SKM-1 (cell line): ENCODE measurements at regions not wholly inside any gene's neighbourhood (a gene's known extent, or its start where the extent isn't known, plus 50 kb on each side); places are given as distances from the start of the nearest gene placed in this dataset.

Source experiments
- DNase-seq: peaks from one replicate; lab custom pipeline; 2025; ENCODE audit not compliant: unreplicated experiment; lab: John Stamatoyannopoulos, UW

DNA sequence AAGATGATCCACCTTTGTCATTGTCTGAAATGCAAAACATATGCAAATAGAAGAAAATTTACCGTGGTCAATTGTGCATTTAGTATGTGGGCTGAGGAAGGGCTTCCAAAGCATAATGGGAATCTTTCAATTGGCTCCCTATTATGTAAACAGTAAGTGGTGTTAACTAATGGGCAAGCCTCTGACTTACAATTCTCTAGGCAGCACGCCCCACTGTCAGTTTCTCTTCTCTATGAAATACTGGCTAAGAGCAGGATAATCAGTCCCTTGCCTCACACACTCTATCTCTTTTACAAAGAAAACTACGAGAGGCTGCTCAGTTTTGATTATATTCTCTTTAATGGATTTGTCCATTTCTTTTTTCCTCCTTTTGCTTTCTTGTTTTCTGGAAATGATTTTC lies 1272.6 kb downstream of the PCDH19 start:
- no peak for DNase-seq

DNA sequence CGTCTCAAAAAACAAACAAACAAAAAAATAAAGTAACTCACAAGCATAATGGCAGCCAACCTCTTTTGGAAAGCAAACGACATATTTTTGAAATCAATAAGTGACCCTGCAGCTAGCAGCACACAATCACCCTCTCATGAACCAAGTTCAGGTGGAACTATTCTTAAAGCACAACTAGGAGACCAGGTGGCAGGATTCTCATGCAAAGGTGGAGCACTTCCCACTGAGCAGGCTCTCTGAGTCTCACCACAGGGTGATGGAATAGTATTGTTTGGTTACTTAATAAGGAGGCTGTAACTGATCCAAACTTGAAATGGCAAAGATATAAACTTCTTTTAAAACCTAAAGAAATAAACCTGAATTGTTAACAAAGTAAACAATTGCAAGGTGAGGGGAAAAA lies 1293.1 kb downstream of the PCDH19 start:
- DNase-seq: no peak

DNA sequence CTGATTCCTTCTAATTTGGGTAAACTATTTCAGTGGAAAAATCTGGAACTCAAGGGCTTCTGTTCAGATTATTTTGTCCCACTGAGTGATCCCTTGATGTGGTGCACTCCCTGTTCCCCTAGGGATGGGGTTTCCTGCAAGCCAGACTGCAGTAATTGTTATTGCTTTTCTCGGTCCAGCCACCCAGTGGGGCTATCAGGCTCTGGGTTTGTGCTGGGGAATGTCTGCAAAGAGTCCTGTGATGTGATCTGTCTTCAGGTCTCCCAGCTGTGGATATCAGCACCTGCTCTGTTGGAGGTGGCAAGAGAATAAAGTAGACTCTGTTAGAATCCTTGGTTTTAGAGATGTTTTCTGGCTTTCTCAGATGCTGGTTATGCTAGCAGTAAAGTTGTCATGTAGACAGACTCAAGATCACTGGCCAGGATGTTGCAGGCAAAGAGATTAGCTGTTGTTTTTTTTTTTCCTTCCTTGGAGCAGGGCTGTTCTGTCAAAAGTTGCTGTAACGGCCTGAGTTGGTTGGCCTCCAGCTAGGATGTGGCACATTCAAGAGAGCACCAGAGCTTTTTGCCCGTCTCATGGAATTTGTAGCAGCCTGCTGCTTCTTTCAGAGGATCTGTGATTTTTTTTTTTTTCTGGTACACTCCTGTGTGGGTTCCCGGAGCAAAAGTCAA lies 1314.0 kb downstream of the PCDH19 start:
- DNase-seq: no peak

DNA sequence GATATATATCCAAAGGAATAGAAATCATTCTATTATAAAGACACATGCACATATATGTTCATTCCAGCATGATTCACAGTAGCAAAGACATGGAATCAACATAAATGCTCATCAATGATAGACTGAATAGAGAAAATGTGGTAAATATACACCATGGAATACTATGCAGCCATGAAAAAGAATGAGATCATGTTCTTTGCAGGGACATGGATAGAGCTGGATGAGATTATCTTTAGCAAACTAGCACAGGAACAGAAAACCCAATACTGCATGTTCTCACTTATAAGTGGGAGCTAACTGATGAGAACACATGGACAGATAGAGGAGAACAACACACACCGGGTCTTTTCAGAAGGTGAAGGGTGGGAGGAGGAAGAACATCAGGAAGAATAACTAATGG lies 1318.6 kb downstream of the PCDH19 start:
- DNase-seq: no peak

DNA sequence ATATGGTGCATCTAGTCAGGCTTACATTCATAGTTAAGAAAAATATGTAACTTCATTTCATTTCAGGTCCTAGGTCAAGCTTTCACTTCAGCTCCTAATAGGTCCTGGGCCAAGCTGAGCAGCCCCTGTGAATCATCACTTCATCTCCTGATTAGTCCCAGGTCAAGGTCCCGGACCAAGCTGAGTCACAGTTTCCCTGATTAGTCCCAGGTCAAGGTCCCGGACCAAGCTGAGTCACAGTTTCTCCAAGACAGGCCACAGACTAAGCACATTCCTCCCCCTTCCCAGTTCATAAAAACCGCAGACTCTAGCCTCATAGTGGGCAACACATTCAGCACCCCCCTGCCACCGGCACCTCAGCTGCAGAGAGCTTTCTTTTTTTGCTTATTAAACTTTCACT lies 1331.8 kb downstream of the PCDH19 start:
- DNase-seq: no peak

DNA sequence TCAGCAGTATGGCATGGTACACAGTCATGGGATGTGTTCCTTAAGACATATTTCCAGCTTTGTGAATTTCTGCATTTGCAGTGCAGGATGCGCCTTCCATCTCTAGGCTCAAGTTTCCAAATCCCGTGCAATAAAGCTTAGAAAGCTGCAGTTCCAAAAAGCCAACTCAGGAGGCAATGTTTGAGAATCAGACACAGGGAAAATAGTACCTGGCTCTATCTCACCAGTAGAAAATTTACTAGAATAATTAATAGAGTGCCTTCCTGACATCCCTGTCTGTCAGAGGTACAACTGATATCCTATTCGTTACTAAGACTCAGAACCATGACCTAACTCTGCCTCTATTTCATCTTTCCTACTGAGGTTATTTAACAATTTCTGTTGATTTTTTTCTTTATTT lies 1333.0 kb downstream of the PCDH19 start:
- DNase-seq: no peak

DNA sequence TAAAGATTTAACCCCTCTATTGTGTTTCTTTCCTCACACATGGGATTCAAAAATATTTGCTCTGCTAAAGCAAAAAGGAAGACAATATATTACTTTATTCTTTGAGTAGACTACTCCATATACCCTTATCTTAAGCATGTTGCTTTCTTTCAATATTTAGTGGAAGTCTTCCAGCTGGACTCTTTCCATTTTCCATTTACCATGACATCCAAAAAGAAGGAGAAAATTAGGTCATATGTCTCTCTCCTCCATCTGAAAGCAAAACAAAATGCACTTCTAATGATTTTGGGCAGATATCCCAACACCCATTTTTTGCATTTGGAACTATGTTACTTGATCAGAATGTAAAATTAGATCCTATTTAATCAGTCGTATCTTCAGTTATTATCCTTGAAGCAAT lies 1336.5 kb downstream of the PCDH19 start:
- no peak for DNase-seq

DNA sequence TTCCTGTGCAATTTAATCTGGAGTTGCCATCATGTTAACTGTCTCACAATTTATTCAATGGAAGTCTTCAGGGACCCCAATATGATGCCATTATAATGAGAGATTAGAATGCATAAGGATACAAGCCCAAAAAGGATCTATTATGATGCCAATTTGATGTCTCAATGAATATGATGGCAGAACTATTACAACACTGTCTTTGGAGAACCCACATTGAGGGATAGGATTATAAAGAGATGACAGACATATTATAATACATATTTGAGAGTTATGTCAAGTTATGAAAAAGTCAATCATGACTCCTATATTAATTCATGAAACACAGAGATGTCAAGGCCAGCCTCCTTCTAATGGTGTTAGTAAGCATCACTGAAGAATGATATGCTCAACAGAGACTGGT lies 1358.4 kb downstream of the PCDH19 start:
- DNase-seq: no peak

DNA sequence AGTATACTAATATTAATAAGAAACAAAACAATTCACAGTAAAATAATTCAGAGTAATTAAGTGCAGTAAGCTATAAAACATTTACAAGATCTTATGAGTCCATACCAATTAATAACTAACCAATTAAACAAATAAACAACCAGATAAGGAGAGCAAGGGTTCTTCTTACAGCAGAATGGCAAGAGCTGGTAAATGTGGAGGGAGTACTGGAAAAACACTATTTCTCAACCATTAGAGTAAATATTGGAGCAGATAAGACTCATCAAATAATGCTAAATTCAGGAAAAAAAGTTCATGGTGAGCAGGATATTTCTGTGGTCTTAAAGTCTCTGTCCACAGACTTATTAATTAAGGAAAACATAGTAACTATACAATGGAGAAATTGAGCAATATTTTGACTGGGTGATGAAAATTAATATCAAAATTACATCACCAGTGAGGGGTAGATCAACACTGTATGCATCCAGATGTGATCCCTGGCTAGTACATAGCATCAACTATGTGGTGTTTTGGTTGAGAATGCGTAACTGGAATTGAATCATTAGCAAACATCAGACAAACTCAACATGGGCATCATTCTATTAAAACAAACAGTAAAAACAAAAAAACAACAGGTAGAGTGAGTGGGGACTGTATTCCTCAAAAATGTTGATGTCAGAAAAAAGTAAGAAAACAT lies 1376.7 kb downstream of the PCDH19 start:
- DNase-seq: no peak

DNA sequence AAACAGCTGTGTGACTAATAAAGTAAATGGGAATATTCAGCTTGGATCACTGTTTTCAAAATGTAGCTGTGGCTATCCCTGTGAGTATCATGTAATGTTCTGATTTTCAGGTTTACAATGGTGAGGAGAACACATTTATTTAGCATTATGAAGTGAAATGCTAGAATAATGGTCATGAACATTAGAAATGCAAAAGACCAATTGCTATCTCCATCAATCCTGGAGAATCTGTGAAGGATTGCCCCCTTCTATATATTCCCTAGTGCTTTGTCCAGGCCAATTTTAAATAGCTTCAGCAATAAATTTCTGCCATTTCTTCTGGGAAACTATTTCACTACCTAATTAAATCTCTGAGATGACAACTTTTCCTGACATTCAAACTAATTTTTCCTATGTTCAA lies 1399.1 kb downstream of the PCDH19 start:
- no peak for DNase-seq

DNA sequence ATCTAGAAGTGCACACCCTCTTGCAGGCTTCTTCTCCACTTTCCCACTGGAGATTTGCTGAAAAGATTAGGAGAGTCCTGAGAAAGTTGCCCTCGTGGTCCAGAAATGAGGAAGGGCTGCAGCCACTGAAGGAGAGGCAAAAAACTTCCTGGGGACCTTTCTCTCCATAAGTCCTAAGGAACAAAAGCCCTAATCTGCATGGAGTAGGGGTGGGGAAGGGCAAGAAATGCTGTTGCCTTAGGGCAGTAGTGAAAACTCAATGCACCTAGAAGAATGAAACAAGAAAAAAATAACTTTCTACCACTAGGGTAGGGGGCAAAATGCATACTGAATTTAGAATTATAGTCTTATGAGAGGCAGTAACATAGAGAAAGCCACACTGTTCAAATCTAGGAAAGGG lies 1408.8 kb downstream of the PCDH19 start:
- no peak for DNase-seq

DNA sequence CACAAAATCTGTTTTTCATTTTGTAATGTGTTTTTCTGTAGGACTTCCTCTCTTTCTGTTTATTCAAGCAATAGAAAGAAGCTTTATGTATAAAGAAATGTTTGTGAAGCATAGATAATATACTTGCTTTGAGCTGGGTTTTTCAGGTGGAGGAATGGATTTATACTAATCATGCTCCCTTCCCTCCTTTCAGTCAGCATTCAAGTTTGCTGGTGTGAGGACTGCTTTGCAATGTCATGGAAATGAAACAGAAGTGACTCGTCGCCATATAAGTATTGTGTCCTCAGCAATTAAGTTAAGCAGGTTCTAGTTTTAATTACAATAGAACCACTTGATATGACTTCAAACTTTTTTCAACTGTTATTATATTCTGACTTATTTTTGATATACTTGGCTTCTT lies 1447.1 kb downstream of the PCDH19 start:
- DNase-seq: no peak

DNA sequence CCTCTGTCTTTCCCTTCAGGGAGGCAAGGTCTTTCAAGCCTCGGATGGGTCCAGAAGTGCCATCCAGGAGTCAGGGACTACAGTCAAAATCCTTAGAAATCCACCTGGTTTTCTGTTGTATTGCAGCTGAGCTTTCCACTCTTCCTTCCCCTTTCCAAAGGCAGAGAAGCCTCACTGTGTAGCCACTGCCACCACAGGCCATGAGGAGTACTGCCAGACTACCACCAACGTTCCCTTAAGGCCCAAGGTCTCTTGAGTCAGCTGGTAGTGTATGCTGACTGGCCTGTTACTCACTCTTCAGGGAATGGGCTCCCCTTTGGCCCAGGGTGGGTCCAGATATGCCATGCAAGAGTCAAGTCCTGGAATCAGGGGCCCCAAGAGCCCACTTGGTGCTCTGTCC lies 1454.1 kb downstream of the PCDH19 start:
- no peak for DNase-seq

DNA sequence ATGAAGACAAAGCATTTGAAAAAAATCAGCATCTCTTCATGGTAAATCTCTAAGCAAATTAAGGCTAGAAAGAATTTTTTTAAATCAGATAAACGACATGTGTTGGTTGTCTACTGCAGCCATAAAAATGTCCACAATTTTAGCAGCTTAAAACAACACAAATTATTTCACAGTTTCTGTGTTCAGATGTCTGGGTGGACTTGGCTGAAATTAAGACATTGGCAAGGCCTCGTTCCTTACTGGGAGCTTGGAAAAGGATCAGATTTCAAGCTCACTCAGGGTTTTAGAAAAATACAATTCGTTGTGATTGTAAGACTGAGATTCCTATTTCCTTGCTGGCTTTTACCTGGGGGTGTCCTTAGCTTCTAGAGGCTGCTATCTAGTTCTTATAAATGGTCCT lies 1470.6 kb downstream of the PCDH19 start:
- DNase-seq: no peak

DNA sequence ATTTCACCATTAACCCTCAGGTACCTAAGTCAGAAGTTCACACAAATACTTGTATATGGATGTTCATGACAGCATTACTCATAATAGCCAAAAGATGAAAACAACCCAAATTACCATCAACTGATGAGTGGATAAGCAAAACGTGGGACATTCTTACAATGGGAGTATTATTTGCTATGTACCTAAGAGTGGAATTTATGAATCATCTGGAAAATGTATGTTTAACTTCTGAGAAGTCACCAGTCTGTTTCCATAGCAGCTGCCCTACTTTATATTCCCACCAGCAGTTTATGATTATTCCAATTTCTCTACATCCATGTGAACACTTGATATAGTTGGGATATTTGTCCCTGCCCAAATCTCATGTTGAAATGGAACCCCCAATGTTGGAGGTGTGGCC lies 1478.9 kb downstream of the PCDH19 start:
- DNase-seq: no peak

DNA sequence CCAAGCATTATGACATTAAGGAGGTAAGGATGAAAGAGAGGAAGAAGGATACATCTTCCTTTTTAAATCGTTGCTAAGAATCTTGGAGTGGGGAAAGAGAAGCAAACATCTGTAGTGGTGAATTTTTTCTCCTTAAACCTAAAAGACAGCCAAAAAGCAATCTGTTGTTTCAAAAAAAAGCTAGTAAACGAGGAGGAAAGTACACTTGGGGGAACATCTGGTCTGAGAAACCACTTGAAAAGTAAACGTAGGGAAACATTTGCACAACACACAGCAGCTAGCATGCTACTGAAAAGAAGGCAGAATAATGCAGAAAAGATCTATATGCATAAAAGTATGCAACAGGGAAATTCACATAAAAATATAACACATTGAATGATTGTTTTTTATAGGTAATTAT lies 1485.6 kb downstream of the PCDH19 start:
- no peak for DNase-seq

DNA sequence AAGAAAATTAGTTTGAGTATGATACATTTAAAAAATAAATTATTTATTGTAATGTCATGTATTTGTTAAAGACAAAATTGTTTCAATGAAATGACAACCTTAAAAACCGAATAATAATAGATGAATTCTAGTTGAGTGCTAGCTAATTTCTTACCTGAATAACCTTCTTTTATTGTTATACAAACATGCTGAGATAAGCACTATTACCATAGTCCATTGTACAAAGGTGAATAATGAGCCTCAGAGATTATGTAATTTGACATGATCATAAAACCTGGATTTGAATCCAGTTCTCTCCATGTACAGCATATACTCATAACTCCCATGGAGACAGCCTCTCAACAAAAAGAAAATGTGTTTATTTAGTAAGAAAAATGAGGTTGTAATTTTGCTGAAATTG lies 1512.9 kb downstream of the PCDH19 start:
- no peak for DNase-seq

DNA sequence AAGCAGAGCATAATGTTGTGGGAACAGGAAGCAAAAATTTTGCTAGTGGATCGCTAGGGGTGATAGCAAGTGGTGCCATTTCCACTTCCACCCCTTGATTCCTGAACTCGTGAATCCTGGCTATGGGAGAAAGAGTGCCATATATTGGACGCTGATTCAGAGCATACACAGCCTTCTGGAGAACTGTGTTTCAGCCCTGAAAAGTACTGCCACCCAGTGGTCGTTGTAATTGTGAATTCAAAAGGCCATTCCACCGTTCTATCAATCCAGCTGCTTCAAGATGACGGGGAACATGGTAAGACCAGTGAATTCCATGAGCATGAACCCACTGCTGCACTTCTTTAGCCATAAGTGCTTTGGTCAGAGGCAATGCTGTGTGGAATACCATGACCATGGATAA lies 1559.4 kb downstream of the PCDH19 start:
- DNase-seq: peak; percentile 0
